WTC11 (cell line): ENCODE measurements at regions not wholly inside any gene's neighbourhood (a gene's known extent, or its start where the extent isn't known, plus 50 kb on each side); places are given as distances from the start of the nearest gene placed in this dataset.

Experiments used
- ZNF138 ChIP-seq: sonication (generic); formaldehyde crosslinking; conservative IDR thresholded peaks from 2 replicates; pipeline ENCODE4 v1.8.1; 2022; ENCODE audit warnings: mild to moderate bottlenecking, moderate library complexity, missing genetic modification reagents
- ZNF317 ChIP-seq: sonication (generic); formaldehyde crosslinking; IDR thresholded peaks from 2 replicates; pipeline ENCODE4 v1.8.1; 2023; ENCODE audit warnings: low read depth, mild to moderate bottlenecking, moderate library complexity, missing genetic modification reagents, borderline replicate concordance
- TF ChIP-seq, protein P1 (sequence below): fragments of 200-600 bp; IDR thresholded peaks from 2 replicates; pipeline ENCODE4 v1.8.0; 2022; ENCODE audit warnings: antibody characterized with exemption

- TF ChIP-seq ZNF317 (CRISPR knock-in tag): no peak
- TF ChIP-seq, protein P1, sequence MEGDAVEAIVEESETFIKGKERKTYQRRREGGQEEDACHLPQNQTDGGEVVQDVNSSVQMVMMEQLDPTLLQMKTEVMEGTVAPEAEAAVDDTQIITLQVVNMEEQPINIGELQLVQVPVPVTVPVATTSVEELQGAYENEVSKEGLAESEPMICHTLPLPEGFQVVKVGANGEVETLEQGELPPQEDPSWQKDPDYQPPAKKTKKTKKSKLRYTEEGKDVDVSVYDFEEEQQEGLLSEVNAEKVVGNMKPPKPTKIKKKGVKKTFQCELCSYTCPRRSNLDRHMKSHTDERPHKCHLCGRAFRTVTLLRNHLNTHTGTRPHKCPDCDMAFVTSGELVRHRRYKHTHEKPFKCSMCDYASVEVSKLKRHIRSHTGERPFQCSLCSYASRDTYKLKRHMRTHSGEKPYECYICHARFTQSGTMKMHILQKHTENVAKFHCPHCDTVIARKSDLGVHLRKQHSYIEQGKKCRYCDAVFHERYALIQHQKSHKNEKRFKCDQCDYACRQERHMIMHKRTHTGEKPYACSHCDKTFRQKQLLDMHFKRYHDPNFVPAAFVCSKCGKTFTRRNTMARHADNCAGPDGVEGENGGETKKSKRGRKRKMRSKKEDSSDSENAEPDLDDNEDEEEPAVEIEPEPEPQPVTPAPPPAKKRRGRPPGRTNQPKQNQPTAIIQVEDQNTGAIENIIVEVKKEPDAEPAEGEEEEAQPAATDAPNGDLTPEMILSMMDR: no peak
- TF ChIP-seq ZNF138 (CRISPR knock-in tag): no peak
Observed at GRCh38 chr9:1386420-1386819, 336.3 kb downstream of the DMRT2 start.
